WERI-Rb-1 (cell line): ENCODE measurements at regions not wholly inside any gene's neighbourhood (a gene's known extent, or its start where the extent isn't known, plus 50 kb on each side); places are given as distances from the start of the nearest gene placed in this dataset.

Experiments
- DNase-seq: peaks from one replicate; pipeline ENCODE4 v3.0.0-alpha.2; 2020
- H3K27ac ChIP-seq: fragments of 250-450 bp; sonication (Bioruptor Pico); 2 replicates; pipeline ENCODE4 v1.5.1; 2020; ENCODE audit warnings: mild to moderate bottlenecking, moderate library complexity
- H3K27me3 ChIP-seq: fragments of 250-450 bp; sonication (Bioruptor Pico); 2 replicates; pipeline ENCODE4 v1.5.1; 2021; ENCODE audit warnings: mild to moderate bottlenecking, low read depth, moderate library complexity; ENCODE audit not compliant: insufficient read depth, severe bottlenecking
- H3K36me3 ChIP-seq: fragments of 250-450 bp; sonication (Bioruptor Pico); 2 replicates; pipeline ENCODE4 v1.5.1; 2020; ENCODE audit warnings: mild to moderate bottlenecking, moderate library complexity
- H3K4me3 ChIP-seq: 2 replicates; pipeline ENCODE4 v1.5.1; 2011; ENCODE audit warnings: low read depth, mild to moderate bottlenecking, control low read depth, low read length
- H3K9me3 ChIP-seq: fragments of 250-450 bp; sonication (Bioruptor Pico); 2 replicates; pipeline ENCODE4 v1.5.1; 2021; ENCODE audit warnings: mild to moderate bottlenecking, moderate library complexity; ENCODE audit not compliant: severe bottlenecking
- CTCF ChIP-seq: IDR thresholded peaks from 2 replicates; pipeline ENCODE4 v1.5.1; 2011; ENCODE audit warnings: low read depth, mild to moderate bottlenecking, control low read depth, inconsistent platforms, low read length

- Histone ChIP-seq H3K4me3 (no peak overlapping the region), H3K27ac (no peak overlapping the region), H3K27me3 (no peaks in the 10 kb centered on the region), H3K9me3 (no peaks in the 10 kb centered on the region), H3K36me3 (no peaks in the 10 kb centered on the region)
- no peak for TF ChIP-seq CTCF
- DNase-seq = no peak
These were observed 301.9 kb upstream of the DPYD start for GRCh38 chr1:98222706-98223105.

GRCh38 chr1:98221923-98222322 lies 301.1 kb upstream of the DPYD start:
- no peak for DNase-seq
- H3K27ac ChIP-seq = no peak overlapping the region
- no peak overlapping the region for H3K4me3 ChIP-seq
- no peaks in the 10 kb centered on the region for H3K9me3 ChIP-seq
- no peaks in the 10 kb centered on the region for H3K36me3 ChIP-seq
- TF ChIP-seq CTCF = no peak
- H3K27me3 ChIP-seq = no peaks in the 10 kb centered on the region

GRCh38 chr1:98217601-98218000 lies 296.8 kb upstream of the DPYD start:
- no peak for TF ChIP-seq CTCF
- Histone ChIP-seq H3K9me3 (no peaks in the 10 kb centered on the region), H3K27me3 (no peaks in the 10 kb centered on the region), H3K4me3 (no peak overlapping the region), H3K36me3 (no peaks in the 10 kb centered on the region), H3K27ac (no peak overlapping the region)
- DNase-seq = no peak

DNA sequence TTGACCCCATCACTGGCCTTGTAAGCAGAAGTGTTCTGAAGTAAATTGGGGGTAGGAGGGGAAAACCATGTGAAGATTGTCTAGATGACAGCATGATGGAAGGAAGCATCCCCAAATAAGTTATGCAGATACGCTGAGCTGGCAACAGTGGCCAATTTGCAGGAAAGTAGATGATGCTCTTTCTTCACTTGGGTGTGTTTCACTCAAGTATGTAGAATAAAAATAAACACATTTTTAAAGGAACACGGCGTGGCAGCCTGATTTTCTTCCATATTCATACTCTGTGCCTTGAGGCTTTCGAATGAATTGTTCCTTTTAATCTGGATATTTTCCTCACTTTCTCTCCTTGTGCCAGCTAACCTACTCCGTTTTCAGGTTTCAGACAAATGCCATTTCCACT lies 295.5 kb upstream of the DPYD start:
- H3K9me3 ChIP-seq = no peaks in the 10 kb centered on the region
- no peak for TF ChIP-seq CTCF
- H3K27ac ChIP-seq = no peak overlapping the region
- no peaks in the 10 kb centered on the region for H3K27me3 ChIP-seq
- H3K36me3 ChIP-seq = no peaks in the 10 kb centered on the region
- DNase-seq = no peak
- no peak overlapping the region for H3K4me3 ChIP-seq

GRCh38 chr1:98211271-98211845 lies 290.5 kb upstream of the DPYD start:
- H3K4me3 ChIP-seq = no peak overlapping the region
- DNase-seq = no peak

More at GRCh38 chr1:98211271-98211845, 290.5 kb upstream of the DPYD start:
- no peaks in the 10 kb centered on the region for H3K27me3 ChIP-seq
- no peak overlapping the region for H3K27ac ChIP-seq
- TF ChIP-seq CTCF = no peak
- H3K9me3 ChIP-seq = no peaks in the 10 kb centered on the region
- H3K36me3 ChIP-seq = no peaks in the 10 kb centered on the region
